ENCODE measurements at regions not wholly inside any gene's neighbourhood (a gene's known extent, or its start where the extent isn't known, plus 50 kb on each side); places are given as distances from the start of the nearest gene placed in this dataset.

GRCh38 chr6:49082611-49083010 lies 380.4 kb downstream of the MMUT start:
- TF ChIP-seq CTCF (IDR thresholded peaks at IDR 0.05; ENCODE audit: low read length), result no peak
- TF ChIP-seq EZH2 (IDR thresholded peaks at IDR 0.05; ENCODE audit: borderline replicate concordance, low read length), result no peak

Data from OCI-LY1 (cell line).